HUES6 (cell line): ENCODE measurements at regions not wholly inside any gene's neighbourhood (a gene's known extent, or its start where the extent isn't known, plus 50 kb on each side); places are given as distances from the start of the nearest gene placed in this dataset.
"Not testable (repeated sequence)": the region's sequence is repeated elsewhere in the genome, so short reads cannot be mapped to it uniquely, and the experiment has no call there.

Experiments
- H3K27ac ChIP-seq: 2 replicates; pipeline ENCODE4 v1.7.0; 2013; ENCODE audit warnings: low read depth, mild to moderate bottlenecking, low read length, inconsistent platforms
- H3K27me3 ChIP-seq: 2 replicates; pipeline ENCODE4 v1.6.1; 2013; ENCODE audit warnings: low read length; ENCODE audit not compliant: control insufficient read depth, insufficient read depth
- H3K36me3 ChIP-seq: 2 replicates; pipeline ENCODE4 v1.6.1; 2013; ENCODE audit warnings: low read length; ENCODE audit not compliant: control insufficient read depth, insufficient read depth
- H3K4me1 ChIP-seq: 2 replicates; pipeline ENCODE4 v1.6.1; 2013; ENCODE audit warnings: low read length; ENCODE audit not compliant: control insufficient read depth, insufficient read depth
- H3K4me3 ChIP-seq: 2 replicates; pipeline ENCODE4 v1.5.1; 2013; ENCODE audit warnings: low read depth, low read length
- H3K9ac ChIP-seq: one replicate; pipeline ENCODE4 v1.6.1; 2013; ENCODE audit warnings: mild to moderate bottlenecking, low read length
- H3K9me3 ChIP-seq: 2 replicates; pipeline ENCODE4 v1.6.1; 2013; ENCODE audit warnings: low read depth, low read length; ENCODE audit not compliant: control insufficient read depth, insufficient read depth

- no peak overlapping the region for H3K27ac ChIP-seq
- peaks cover 31% of the 10 kb centered on the region for H3K4me1 ChIP-seq
- no peaks in the 10 kb centered on the region for H3K27me3 ChIP-seq
- H3K36me3 ChIP-seq: no peaks in the 10 kb centered on the region
- no peak overlapping the region for H3K9ac ChIP-seq
- H3K4me3 ChIP-seq: no peak overlapping the region
- H3K9me3 ChIP-seq: no peaks in the 10 kb centered on the region
These were observed 105.4 kb downstream of the SNX5 start for GRCh38 chr20:17863209-17863576.

- Histone ChIP-seq H3K4me1 (peaks cover 22% of the 10 kb centered on the region), H3K27me3 (no peaks in the 10 kb centered on the region), H3K9ac (no peak overlapping the region), H3K4me3 (no peak overlapping the region), H3K27ac (no peak overlapping the region), H3K36me3 (no peaks in the 10 kb centered on the region), H3K9me3 (no peaks in the 10 kb centered on the region)
These were observed 106.4 kb downstream of the SNX5 start for GRCh38 chr20:17862171-17862570.

GRCh38 chr20:17861620-17862019 is 107.0 kb downstream of the SNX5 start:
- H3K27me3 ChIP-seq, H3K36me3 ChIP-seq, H3K9ac ChIP-seq, H3K9me3 ChIP-seq, H3K27ac ChIP-seq, H3K4me3 ChIP-seq: not testable (repeated sequence)
- H3K4me1 ChIP-seq: peaks cover 22% of the 10 kb centered on the region

- Histone ChIP-seq H3K27ac (no peak overlapping the region), H3K36me3 (no peaks in the 10 kb centered on the region), H3K4me1 (peaks cover 22% of the 10 kb centered on the region), H3K9me3 (no peaks in the 10 kb centered on the region), H3K27me3 (no peaks in the 10 kb centered on the region), H3K9ac (no peak overlapping the region), H3K4me3 (no peak overlapping the region)
These were observed 108.0 kb downstream of the SNX5 start for GRCh38 chr20:17860301-17861197.

- peaks cover 22% of the 10 kb centered on the region for H3K4me1 ChIP-seq
- H3K36me3 ChIP-seq: no peaks in the 10 kb centered on the region
- H3K27me3 ChIP-seq: no peaks in the 10 kb centered on the region
- no peaks in the 10 kb centered on the region for H3K9me3 ChIP-seq
- H3K4me3 ChIP-seq: no peak overlapping the region
- no peak overlapping the region for H3K9ac ChIP-seq
- no peak overlapping the region for H3K27ac ChIP-seq
These were observed 108.9 kb downstream of the SNX5 start for GRCh38 chr20:17859616-17860232.

- Histone ChIP-seq H3K9me3 (no peaks in the 10 kb centered on the region), H3K36me3 (no peaks in the 10 kb centered on the region), H3K9ac (no peak overlapping the region), H3K27me3 (no peaks in the 10 kb centered on the region), H3K4me1 (peaks cover 25% of the 10 kb centered on the region), H3K27ac (no peak overlapping the region), H3K4me3 (no peak overlapping the region)
These were observed 109.5 kb downstream of the SNX5 start for GRCh38 chr20:17859002-17859615.

GRCh38 chr20:17858450-17859001 is 110.1 kb downstream of the SNX5 start:
- Histone ChIP-seq H3K36me3 (no peaks in the 10 kb centered on the region), H3K4me1 (peaks cover 29% of the 10 kb centered on the region), H3K9me3 (no peaks in the 10 kb centered on the region), H3K27ac (no peak overlapping the region), H3K27me3 (no peaks in the 10 kb centered on the region), H3K9ac (no peak overlapping the region), H3K4me3 (no peak overlapping the region)

- no peak overlapping the region for H3K4me3 ChIP-seq
These were observed 110.8 kb downstream of the SNX5 start for GRCh38 chr20:17857639-17858449.

GRCh38 chr20:17856837-17857605 is 111.6 kb downstream of the SNX5 start:
- no peaks in the 10 kb centered on the region for H3K27me3 ChIP-seq
- no peaks in the 10 kb centered on the region for H3K9me3 ChIP-seq
- H3K4me3 ChIP-seq: no peak overlapping the region
- H3K9ac ChIP-seq: no peak overlapping the region
- H3K27ac ChIP-seq: no peak overlapping the region
- H3K36me3 ChIP-seq: no peaks in the 10 kb centered on the region
- peaks cover 31% of the 10 kb centered on the region for H3K4me1 ChIP-seq

More at GRCh38 chr20:17857639-17858449, 110.8 kb downstream of the SNX5 start:
- Histone ChIP-seq H3K9ac (no peak overlapping the region), H3K27me3 (no peaks in the 10 kb centered on the region), H3K27ac (no peak overlapping the region), H3K9me3 (no peaks in the 10 kb centered on the region), H3K4me1 (peaks cover 31% of the 10 kb centered on the region), H3K36me3 (no peaks in the 10 kb centered on the region)

GRCh38 chr20:17856024-17856564 is 112.5 kb downstream of the SNX5 start:
- H3K9ac ChIP-seq: no peak overlapping the region
- no peaks in the 10 kb centered on the region for H3K27me3 ChIP-seq
- no peak overlapping the region for H3K27ac ChIP-seq
- no peaks in the 10 kb centered on the region for H3K36me3 ChIP-seq
- H3K4me1 ChIP-seq: peaks cover 31% of the 10 kb centered on the region
- H3K9me3 ChIP-seq: no peaks in the 10 kb centered on the region
- no peak overlapping the region for H3K4me3 ChIP-seq
